ENCODE measurements at regions not wholly inside any gene's neighbourhood (a gene's known extent, or its start where the extent isn't known, plus 50 kb on each side); places are given as distances from the start of the nearest gene placed in this dataset.
"Not testable (repeated sequence)": the region's sequence is repeated elsewhere in the genome, so short reads cannot be mapped to it uniquely, and the experiment has no call there.

GRCh38 chr3:178140531-178141304 lies 395.5 kb upstream of the KCNMB2 start:
- Histone ChIP-seq H3K27me3 (ENCODE audit: insufficient read depth, low read length) (no peaks in the 10 kb centered on the region), H3K36me3 (ENCODE audit: insufficient read depth, low read length) (no peaks in the 10 kb centered on the region), H3K9me3 (ENCODE audit: low read length) (no peaks in the 10 kb centered on the region), H3K4me3 (ENCODE audit: low read length) (no peak overlapping the region), H2AFZ (ENCODE audit: low read depth, low read length) (no peak overlapping the region), H3K4me1 (ENCODE audit: insufficient read depth, low read length) (no peaks in the 10 kb centered on the region)

- H3K27me3 ChIP-seq (ENCODE audit: insufficient read depth, low read length); H3K4me3 ChIP-seq (ENCODE audit: low read length); H3K36me3 ChIP-seq (ENCODE audit: insufficient read depth, low read length); H2AFZ ChIP-seq (ENCODE audit: low read depth, low read length); H3K9me3 ChIP-seq (ENCODE audit: low read length); H3K4me1 ChIP-seq (ENCODE audit: insufficient read depth, low read length): not testable (repeated sequence)
These were observed 394.9 kb upstream of the KCNMB2 start for GRCh38 chr3:178141305-178141684.

- Histone ChIP-seq H3K27me3 (ENCODE audit: insufficient read depth, low read length) (no peaks in the 10 kb centered on the region), H3K4me3 (ENCODE audit: low read length) (no peak overlapping the region), H2AFZ (ENCODE audit: low read depth, low read length) (peak overlapping the region; percentile 26), H3K4me1 (ENCODE audit: insufficient read depth, low read length) (no peaks in the 10 kb centered on the region), H3K9me3 (ENCODE audit: low read length) (no peaks in the 10 kb centered on the region), H3K36me3 (ENCODE audit: insufficient read depth, low read length) (no peaks in the 10 kb centered on the region)
These were observed 389.8 kb upstream of the KCNMB2 start for GRCh38 chr3:178146406-178146831.

- Histone ChIP-seq H3K4me1 (ENCODE audit: insufficient read depth, low read length) (no peaks in the 10 kb centered on the region), H3K9me3 (ENCODE audit: low read length) (no peaks in the 10 kb centered on the region), H3K36me3 (ENCODE audit: insufficient read depth, low read length) (no peaks in the 10 kb centered on the region), H3K27me3 (ENCODE audit: insufficient read depth, low read length) (no peaks in the 10 kb centered on the region), H3K4me3 (ENCODE audit: low read length) (no peak overlapping the region), H2AFZ (ENCODE audit: low read depth, low read length) (no peak overlapping the region)
These were observed 389.2 kb upstream of the KCNMB2 start for GRCh38 chr3:178147001-178147400.

- H3K9me3 ChIP-seq (ENCODE audit: low read length): no peaks in the 10 kb centered on the region
- no peaks in the 10 kb centered on the region for H3K27me3 ChIP-seq (ENCODE audit: insufficient read depth, low read length)
- H3K4me1 ChIP-seq (ENCODE audit: insufficient read depth, low read length): no peaks in the 10 kb centered on the region
- no peak overlapping the region for H2AFZ ChIP-seq (ENCODE audit: low read depth, low read length)
- H3K36me3 ChIP-seq (ENCODE audit: insufficient read depth, low read length): no peaks in the 10 kb centered on the region
- no peak overlapping the region for H3K4me3 ChIP-seq (ENCODE audit: low read length)
These were observed 384.0 kb upstream of the KCNMB2 start for GRCh38 chr3:178152031-178152806.

GRCh38 chr3:178152988-178153387 lies 383.2 kb upstream of the KCNMB2 start:
- Histone ChIP-seq H2AFZ (ENCODE audit: low read depth, low read length) (no peak overlapping the region), H3K4me3 (ENCODE audit: low read length) (no peak overlapping the region), H3K36me3 (ENCODE audit: insufficient read depth, low read length) (no peaks in the 10 kb centered on the region), H3K27me3 (ENCODE audit: insufficient read depth, low read length) (no peaks in the 10 kb centered on the region), H3K4me1 (ENCODE audit: insufficient read depth, low read length) (no peaks in the 10 kb centered on the region), H3K9me3 (ENCODE audit: low read length) (no peaks in the 10 kb centered on the region)

GRCh38 chr3:178155521-178155920 lies 380.7 kb upstream of the KCNMB2 start:
- Histone ChIP-seq H3K9me3 (ENCODE audit: low read length) (no peaks in the 10 kb centered on the region), H3K4me3 (ENCODE audit: low read length) (no peak overlapping the region), H3K36me3 (ENCODE audit: insufficient read depth, low read length) (no peaks in the 10 kb centered on the region), H3K27me3 (ENCODE audit: insufficient read depth, low read length) (no peaks in the 10 kb centered on the region), H3K4me1 (ENCODE audit: insufficient read depth, low read length) (peaks cover 3% of the 10 kb centered on the region), H2AFZ (ENCODE audit: low read depth, low read length) (no peak overlapping the region)

- no peak overlapping the region for H3K4me3 ChIP-seq (ENCODE audit: low read length)
- H3K9me3 ChIP-seq (ENCODE audit: low read length): no peaks in the 10 kb centered on the region
- no peak overlapping the region for H2AFZ ChIP-seq (ENCODE audit: low read depth, low read length)
- no peaks in the 10 kb centered on the region for H3K36me3 ChIP-seq (ENCODE audit: insufficient read depth, low read length)
- H3K27me3 ChIP-seq (ENCODE audit: insufficient read depth, low read length): no peaks in the 10 kb centered on the region
- peaks cover 3% of the 10 kb centered on the region for H3K4me1 ChIP-seq (ENCODE audit: insufficient read depth, low read length)
These were observed 379.9 kb upstream of the KCNMB2 start for GRCh38 chr3:178156301-178156700.

GRCh38 chr3:178159691-178160220 lies 376.5 kb upstream of the KCNMB2 start:
- Histone ChIP-seq H3K4me1 (ENCODE audit: insufficient read depth, low read length) (peaks cover 3% of the 10 kb centered on the region), H3K36me3 (ENCODE audit: insufficient read depth, low read length) (no peaks in the 10 kb centered on the region), H3K27me3 (ENCODE audit: insufficient read depth, low read length) (no peaks in the 10 kb centered on the region), H3K9me3 (ENCODE audit: low read length) (no peaks in the 10 kb centered on the region), H2AFZ (ENCODE audit: low read depth, low read length) (no peak overlapping the region), H3K4me3 (ENCODE audit: low read length) (no peak overlapping the region)

- H3K36me3 ChIP-seq (ENCODE audit: insufficient read depth, low read length): no peaks in the 10 kb centered on the region
- H3K4me1 ChIP-seq (ENCODE audit: insufficient read depth, low read length): no peaks in the 10 kb centered on the region
- no peaks in the 10 kb centered on the region for H3K9me3 ChIP-seq (ENCODE audit: low read length)
- no peaks in the 10 kb centered on the region for H3K27me3 ChIP-seq (ENCODE audit: insufficient read depth, low read length)
- no peak overlapping the region for H3K4me3 ChIP-seq (ENCODE audit: low read length)
- no peak overlapping the region for H2AFZ ChIP-seq (ENCODE audit: low read depth, low read length)
These were observed 366.8 kb upstream of the KCNMB2 start for GRCh38 chr3:178169421-178169820.

GRCh38 chr3:178170698-178171535 lies 365.3 kb upstream of the KCNMB2 start:
- Histone ChIP-seq H3K4me3 (ENCODE audit: low read length) (no peak overlapping the region), H3K36me3 (ENCODE audit: insufficient read depth, low read length) (no peaks in the 10 kb centered on the region), H3K9me3 (ENCODE audit: low read length) (no peaks in the 10 kb centered on the region), H3K27me3 (ENCODE audit: insufficient read depth, low read length) (no peaks in the 10 kb centered on the region), H3K4me1 (ENCODE audit: insufficient read depth, low read length) (no peaks in the 10 kb centered on the region), H2AFZ (ENCODE audit: low read depth, low read length) (no peak overlapping the region)

GRCh38 chr3:178172121-178172520 lies 364.1 kb upstream of the KCNMB2 start:
- H2AFZ ChIP-seq (ENCODE audit: low read depth, low read length): no peak overlapping the region
- no peaks in the 10 kb centered on the region for H3K36me3 ChIP-seq (ENCODE audit: insufficient read depth, low read length)
- no peaks in the 10 kb centered on the region for H3K4me1 ChIP-seq (ENCODE audit: insufficient read depth, low read length)
- H3K9me3 ChIP-seq (ENCODE audit: low read length): no peaks in the 10 kb centered on the region
- H3K27me3 ChIP-seq (ENCODE audit: insufficient read depth, low read length): no peaks in the 10 kb centered on the region
- no peak overlapping the region for H3K4me3 ChIP-seq (ENCODE audit: low read length)

Data from neuron (in vitro differentiated cells).